GM19240 (cell line): ENCODE measurements at regions not wholly inside any gene's neighbourhood (a gene's known extent, or its start where the extent isn't known, plus 50 kb on each side); places are given as distances from the start of the nearest gene placed in this dataset.
"Not testable (repeated sequence)": the region's sequence is repeated elsewhere in the genome, so short reads cannot be mapped to it uniquely, and the experiment has no call there.

Experiments used
- DNase-seq: peaks from one replicate; pipeline ENCODE4 v3.0.0; 2011; ENCODE audit warnings: low spot score; ENCODE audit not compliant: insufficient read length

- no peak for DNase-seq
Observed at GRCh38 chr4:138513535-138513934, 271.4 kb upstream of the SLC7A11 start.

- no peak for DNase-seq
Observed at GRCh38 chr4:138512756-138513155, 270.6 kb upstream of the SLC7A11 start.

DNA sequence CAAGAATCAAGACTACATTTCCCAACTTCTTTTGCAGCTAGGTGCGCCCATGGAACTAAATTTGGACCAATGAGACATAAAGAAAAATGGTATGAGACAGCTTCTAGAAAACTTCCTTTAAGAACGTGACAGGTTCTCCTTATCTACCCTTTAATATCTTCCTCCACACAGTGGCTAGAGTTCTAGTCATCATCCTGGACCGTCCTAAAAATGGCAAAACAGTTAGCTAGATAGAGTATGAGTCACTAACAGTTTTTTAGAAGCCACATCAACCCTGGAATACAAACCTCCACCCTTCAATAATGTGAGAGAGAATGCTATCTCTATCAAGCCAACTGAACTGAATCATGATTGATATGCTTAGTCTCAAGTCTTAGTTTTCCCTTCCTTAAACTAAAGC lies 267.9 kb upstream of the SLC7A11 start:
- DNase-seq: no peak

DNA sequence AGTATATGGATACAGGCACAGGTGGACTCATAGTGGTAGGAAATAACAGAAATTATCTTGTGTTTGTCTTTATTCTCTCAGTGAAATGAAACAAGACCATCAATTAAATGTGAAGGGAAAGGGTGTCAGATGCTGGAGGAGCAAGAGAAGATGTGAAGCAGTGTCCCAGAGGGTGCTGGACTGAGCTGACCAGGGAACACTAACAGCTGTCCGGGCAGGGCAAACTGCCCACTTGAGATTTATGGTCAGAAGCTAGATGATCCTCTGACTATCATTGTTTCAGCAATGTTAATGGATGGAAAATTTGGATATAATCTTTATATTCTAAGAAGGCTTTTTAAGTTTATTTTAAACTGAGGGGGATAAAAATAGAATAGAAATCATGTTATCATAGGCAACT lies 267.2 kb upstream of the SLC7A11 start:
- DNase-seq: no peak

- no peak for DNase-seq
Observed at GRCh38 chr4:138507522-138507921, 265.4 kb upstream of the SLC7A11 start.

- DNase-seq: no peak
Observed at GRCh38 chr4:138501614-138502013, 259.5 kb upstream of the SLC7A11 start.

DNA sequence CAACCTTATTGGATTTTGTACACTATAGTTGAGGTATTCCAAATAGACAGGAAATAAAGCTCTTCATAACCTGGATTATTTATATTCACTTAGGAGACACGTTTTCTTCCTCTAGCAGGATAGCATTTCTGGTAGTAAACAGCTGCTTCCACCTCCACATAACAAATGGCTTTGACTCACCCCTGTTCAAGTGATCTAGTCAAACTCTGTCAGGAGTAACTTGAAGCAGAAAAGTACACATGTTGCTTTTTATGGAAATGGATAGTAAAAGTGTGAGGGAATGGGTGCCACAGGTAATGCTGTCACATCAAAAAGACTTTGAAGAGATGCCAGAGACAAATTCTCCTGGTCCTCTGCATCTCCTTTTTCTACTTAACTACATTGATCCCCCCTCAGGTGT lies 258.7 kb upstream of the SLC7A11 start:
- no peak for DNase-seq

DNA sequence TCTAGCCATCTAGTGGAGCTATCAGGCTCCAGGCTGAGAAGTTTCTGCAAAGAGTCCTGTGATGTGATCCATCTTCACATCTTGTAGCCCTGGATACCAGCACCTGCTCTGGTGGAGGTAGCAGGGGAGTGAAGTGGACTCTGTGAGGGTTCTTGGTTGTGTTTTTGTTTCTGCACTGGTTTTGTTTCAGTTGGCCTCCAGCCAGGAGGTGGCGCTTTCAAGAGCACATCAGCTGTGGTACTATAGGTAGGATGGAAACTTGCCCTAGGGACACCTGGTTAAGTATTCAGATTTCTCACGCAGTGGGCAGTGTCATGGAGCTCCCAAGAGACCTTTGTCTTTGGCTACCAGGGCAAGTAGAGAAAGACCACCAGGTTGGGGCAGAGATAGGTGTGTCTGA lies 257.5 kb upstream of the SLC7A11 start:
- no peak for DNase-seq

DNA sequence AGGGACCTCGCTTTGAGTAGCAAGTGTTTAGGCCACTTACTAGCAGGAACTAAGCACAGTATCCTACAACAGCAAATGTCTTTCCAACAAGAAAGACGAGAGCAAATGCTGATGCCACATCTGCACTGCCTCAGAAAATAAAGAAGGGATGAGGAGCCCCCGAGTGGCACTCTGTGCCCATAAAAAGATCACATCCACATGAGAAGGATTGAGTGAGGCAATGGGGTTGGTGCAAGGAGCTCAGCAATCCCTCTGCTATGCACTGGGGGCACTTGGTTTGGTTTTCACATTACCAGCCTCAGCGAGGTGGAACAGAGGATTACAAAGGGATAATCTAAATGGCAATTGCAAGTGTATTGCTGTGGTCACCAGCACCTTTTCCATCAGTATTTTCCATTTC lies 252.8 kb upstream of the SLC7A11 start:
- DNase-seq: no peak

DNA sequence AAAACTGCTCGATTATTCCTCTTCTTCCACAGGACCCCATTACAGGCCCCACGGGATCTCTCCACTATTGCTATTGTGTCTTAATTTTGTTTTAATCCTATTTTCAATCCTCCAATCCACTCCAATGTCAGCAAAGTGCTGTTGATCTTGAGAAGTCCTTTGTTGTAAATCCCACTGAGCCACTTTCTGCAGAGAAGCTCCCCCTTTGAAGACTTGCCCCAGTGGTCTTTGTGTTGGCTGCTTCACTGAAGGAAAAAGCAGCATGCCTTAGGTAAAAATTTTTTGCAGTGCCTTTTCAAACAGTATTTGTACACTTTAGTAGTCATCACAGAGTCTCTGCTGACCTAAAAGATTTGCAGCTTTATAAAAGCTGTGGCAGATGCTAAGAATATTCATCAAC lies 252.0 kb upstream of the SLC7A11 start:
- DNase-seq: no peak

DNA sequence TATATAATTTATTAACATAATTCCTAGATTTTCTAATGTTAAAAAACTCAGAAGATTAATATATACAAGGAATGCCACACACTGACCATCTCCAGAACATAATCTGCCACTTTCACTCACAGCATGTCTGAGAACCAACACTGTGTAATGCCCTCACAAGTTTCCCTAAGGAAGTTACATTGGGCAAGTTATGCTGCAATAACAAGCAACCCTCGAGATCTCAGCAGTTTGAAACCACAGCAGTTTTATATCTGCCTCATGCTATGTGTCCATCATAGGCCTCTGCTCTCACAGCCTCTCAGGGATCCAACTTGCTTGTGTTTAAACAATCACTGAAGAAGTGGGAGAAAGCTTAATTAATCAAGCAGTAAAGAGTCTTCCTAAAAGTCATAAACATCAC lies 250.0 kb upstream of the SLC7A11 start:
- DNase-seq: no peak

- DNase-seq: no peak
Observed at GRCh38 chr4:138488533-138488932, 246.4 kb upstream of the SLC7A11 start.

- DNase-seq: no peak
Observed at GRCh38 chr4:138487670-138488069, 245.5 kb upstream of the SLC7A11 start.

- DNase-seq: no peak
Observed at GRCh38 chr4:138487230-138487629, 245.1 kb upstream of the SLC7A11 start.

- no peak for DNase-seq
Observed at GRCh38 chr4:138485498-138485897, 243.3 kb upstream of the SLC7A11 start.

GRCh38 chr4:138475116-138475515 lies 233.0 kb upstream of the SLC7A11 start:
- no peak for DNase-seq

GRCh38 chr4:138473339-138473738 lies 231.2 kb upstream of the SLC7A11 start:
- DNase-seq: no peak

- no peak for DNase-seq
Observed at GRCh38 chr4:138460477-138461414, 218.6 kb upstream of the SLC7A11 start.

GRCh38 chr4:138458751-138459150 lies 216.6 kb upstream of the SLC7A11 start:
- DNase-seq: no peak

- DNase-seq: not testable (repeated sequence)
Observed at GRCh38 chr4:138456349-138456748, 214.2 kb upstream of the SLC7A11 start.

GRCh38 chr4:138455097-138455496 lies 212.9 kb upstream of the SLC7A11 start:
- no peak for DNase-seq

DNA sequence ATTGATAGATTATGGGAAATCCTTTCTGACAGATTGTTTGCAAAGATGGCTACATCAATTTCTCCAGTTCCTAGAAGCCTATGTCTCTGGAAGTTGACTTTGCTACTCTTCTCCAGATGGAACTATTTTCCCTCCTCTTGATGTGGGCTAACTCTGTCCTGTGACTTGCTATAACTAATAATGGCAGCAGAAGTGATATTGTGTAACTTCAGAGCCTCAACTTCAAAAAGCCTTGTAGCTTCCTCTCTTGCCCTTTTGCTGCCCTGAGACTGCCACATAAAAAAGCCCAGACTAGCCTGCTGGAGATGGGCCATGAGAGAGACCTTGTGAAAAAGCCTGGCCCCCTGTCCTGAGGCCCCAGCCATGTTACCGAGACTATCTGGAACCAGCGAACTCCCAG lies 210.7 kb upstream of the SLC7A11 start:
- DNase-seq: no peak

- no peak for DNase-seq
Observed at GRCh38 chr4:138451276-138451663, 209.1 kb upstream of the SLC7A11 start.
